Calu3 (cell line): ENCODE measurements at regions not wholly inside any gene's neighbourhood (a gene's known extent, or its start where the extent isn't known, plus 50 kb on each side); places are given as distances from the start of the nearest gene placed in this dataset.
"Not testable (repeated sequence)": the region's sequence is repeated elsewhere in the genome, so short reads cannot be mapped to it uniquely, and the experiment has no call there.

Experiments used
- BruUV-seq: library from RNA; stranded (reverse); fragments of 400-500 nt; replicated peaks from 2 replicates; lab custom pipeline; 2021; lab: Mats Ljungman, UMichigan
- CTCF ChIA-PET: fragments of 300-600 bp; sonication (Branson Sonifier 250); formaldehyde crosslinking; loops from one replicate; lab custom pipeline; 2022; ENCODE audit warnings: antibody characterized with exemption; lab: Charles Lee
- DNase-seq: peaks from one replicate; pipeline ENCODE4 v3.0.0; 2022
- H3K27ac Mint-ChIP-seq: one replicate; pipeline ENCODE4 v1.8.0; 2022; ENCODE audit warnings: mixed read lengths; ENCODE audit not compliant: unreplicated experiment
- H3K27me3 Mint-ChIP-seq: one replicate; pipeline ENCODE4 v1.8.0; 2022; ENCODE audit warnings: mixed read lengths; ENCODE audit not compliant: unreplicated experiment
- H3K36me3 Mint-ChIP-seq: one replicate; pipeline ENCODE4 v1.8.0; 2022; ENCODE audit warnings: mild to moderate bottlenecking, moderate library complexity, mixed read lengths; ENCODE audit not compliant: insufficient read depth, unreplicated experiment
- H3K4me1 Mint-ChIP-seq: one replicate; pipeline ENCODE4 v1.8.0; 2022; ENCODE audit warnings: mild to moderate bottlenecking, low read depth, mixed read lengths; ENCODE audit not compliant: unreplicated experiment
- H3K4me3 Mint-ChIP-seq: one replicate; pipeline ENCODE4 v1.8.0; 2022; ENCODE audit warnings: mild to moderate bottlenecking, low read depth, moderate library complexity, mixed read lengths; ENCODE audit not compliant: unreplicated experiment
- H3K9me3 Mint-ChIP-seq: one replicate; pipeline ENCODE4 v1.8.0; 2022; ENCODE audit warnings: low read depth, mixed read lengths; ENCODE audit not compliant: unreplicated experiment
- intact Hi-C: fragments of 100-400 bp; cut with micrococcal nuclease; formaldehyde crosslinking; loops from one replicate; pipeline ENCODE4 v1.10.0; 2022; ENCODE audit not compliant: unreplicated experiment
- TF ChIP-seq, protein P1 (sequence below): fragments of 200-600 bp; IDR thresholded peaks from one replicate; pipeline ENCODE4 v1.8.0; 2022; ENCODE audit warnings: antibody characterized with exemption; ENCODE audit not compliant: unreplicated experiment

DNA sequence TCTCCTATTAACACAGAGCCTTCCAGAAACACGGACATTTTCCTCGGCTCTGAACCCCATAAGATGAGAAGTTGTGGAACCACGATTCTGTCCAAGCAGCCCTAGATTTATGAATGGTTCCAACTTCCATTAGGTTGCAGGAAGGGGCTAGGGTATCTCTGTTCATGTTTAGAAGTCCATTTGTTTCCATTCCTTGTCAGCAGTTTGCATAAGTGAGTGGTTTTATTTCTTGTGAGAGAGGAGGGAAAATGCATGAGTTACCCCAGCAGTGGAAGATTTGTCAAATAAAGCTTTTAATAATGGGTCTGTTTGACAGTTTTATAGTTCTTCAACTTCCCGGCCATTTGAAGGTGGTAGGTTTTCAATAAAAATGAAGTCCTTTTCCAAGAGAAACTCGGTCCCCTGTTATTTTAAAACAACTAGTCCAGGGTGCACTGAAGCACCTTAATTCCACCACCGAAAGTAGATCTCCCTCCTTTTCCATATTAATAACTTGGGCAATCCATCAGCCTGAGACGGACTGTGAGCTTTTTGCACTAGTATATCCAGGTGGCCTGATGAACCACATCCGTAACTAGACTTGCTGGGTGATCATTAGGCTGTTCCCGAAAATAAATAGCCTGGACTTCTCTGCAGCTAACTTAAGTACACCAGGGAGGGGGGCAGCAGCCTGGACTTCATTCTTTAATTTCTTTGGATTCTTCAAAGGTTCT is 181.3 kb downstream of the TMEM114 start:
- Mint-ChIP-seq H3K9me3 (peaks cover 5% of the 10 kb centered on the region), H3K27me3 (peaks cover 19% of the 10 kb centered on the region)
- CTCF ChIA-PET, result no interaction called here

DNA sequence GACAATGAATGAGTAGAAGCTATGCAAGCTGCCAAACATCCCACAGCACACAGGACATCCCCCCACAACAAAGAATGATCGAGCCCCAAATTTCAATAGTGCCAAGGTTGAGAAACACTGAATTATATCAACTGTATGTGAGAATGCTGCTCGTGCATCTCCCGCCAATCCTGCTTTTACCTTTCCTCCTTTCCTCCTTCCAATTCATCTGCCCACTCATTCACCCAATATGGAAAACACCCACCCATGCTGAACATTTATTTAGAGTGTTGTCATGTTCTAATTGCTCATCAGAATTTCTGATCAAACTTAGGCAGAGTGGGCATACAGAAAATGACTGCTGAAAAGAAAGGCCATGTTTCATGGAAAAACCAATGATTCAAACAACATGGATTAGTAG is 183.0 kb downstream of the TMEM114 start:
- H3K36me3 Mint-ChIP-seq, result no peaks in the 10 kb centered on the region
- H3K27ac Mint-ChIP-seq, result no peak overlapping the region
- H3K4me1 Mint-ChIP-seq, result no peaks in the 10 kb centered on the region
- peaks cover 36% of the 10 kb centered on the region for H3K27me3 Mint-ChIP-seq
- intact Hi-C loops, result no loop called here
- peaks cover 5% of the 10 kb centered on the region for H3K9me3 Mint-ChIP-seq
- DNase-seq, result no peak
- no peak overlapping the region for H3K4me3 Mint-ChIP-seq
- CTCF ChIA-PET, result no interaction called here
- BruUV-seq, result no TSS peak
- TF ChIP-seq, protein P1, sequence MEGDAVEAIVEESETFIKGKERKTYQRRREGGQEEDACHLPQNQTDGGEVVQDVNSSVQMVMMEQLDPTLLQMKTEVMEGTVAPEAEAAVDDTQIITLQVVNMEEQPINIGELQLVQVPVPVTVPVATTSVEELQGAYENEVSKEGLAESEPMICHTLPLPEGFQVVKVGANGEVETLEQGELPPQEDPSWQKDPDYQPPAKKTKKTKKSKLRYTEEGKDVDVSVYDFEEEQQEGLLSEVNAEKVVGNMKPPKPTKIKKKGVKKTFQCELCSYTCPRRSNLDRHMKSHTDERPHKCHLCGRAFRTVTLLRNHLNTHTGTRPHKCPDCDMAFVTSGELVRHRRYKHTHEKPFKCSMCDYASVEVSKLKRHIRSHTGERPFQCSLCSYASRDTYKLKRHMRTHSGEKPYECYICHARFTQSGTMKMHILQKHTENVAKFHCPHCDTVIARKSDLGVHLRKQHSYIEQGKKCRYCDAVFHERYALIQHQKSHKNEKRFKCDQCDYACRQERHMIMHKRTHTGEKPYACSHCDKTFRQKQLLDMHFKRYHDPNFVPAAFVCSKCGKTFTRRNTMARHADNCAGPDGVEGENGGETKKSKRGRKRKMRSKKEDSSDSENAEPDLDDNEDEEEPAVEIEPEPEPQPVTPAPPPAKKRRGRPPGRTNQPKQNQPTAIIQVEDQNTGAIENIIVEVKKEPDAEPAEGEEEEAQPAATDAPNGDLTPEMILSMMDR, result no peak

More for the DNA sequence above, 181.3 kb downstream of the TMEM114 start:
- BruUV-seq, result no TSS peak
- Mint-ChIP-seq H3K4me1 (no peaks in the 10 kb centered on the region), H3K4me3 (no peak overlapping the region), H3K27ac (no peak overlapping the region), H3K36me3 (no peaks in the 10 kb centered on the region)
- intact Hi-C loops, result no loop called here
- DNase-seq, result no peak
- TF ChIP-seq, protein P1, result no peak

DNA sequence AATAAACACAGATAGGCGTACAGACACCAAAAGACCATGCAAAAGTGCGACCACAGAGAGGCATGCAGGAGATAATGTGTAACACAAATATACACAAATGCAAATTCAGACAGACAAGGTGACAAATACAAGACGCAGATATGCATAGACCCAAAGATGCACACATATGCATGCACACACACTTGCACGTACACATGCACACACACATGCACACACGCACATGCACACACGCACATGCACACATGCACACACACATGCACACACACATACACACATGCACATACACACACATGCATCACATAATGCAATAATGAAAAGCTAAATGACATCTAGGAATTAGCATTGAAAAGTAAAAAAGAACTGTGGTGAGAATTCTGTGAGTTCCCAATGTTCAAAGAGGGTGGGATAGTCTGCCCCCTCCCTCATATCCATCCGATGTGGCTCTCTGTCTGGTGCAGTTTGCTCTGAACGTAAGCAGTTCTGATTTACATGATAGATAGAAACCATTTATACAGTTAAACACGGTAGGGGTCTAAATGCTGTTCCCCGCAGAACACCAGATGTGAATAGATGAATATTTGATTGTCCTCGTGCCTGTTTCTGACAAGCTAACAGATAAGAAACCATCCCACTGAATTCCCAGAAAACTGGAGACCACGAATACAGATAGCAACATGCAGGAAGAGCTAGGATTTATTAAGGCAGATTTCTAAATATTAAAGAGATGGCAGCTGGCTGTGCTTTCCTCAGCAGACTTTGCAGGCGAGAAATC is 186.1 kb downstream of the TMEM114 start:
- intact Hi-C loops, result no loop called here
- Mint-ChIP-seq H3K36me3 (no peaks in the 10 kb centered on the region), H3K27ac (no peak overlapping the region), H3K4me1 (no peaks in the 10 kb centered on the region), H3K4me3 (no peak overlapping the region), H3K9me3 (no peaks in the 10 kb centered on the region), H3K27me3 (peaks cover 36% of the 10 kb centered on the region)
- DNase-seq, result no peak
- BruUV-seq, result no TSS peak
- CTCF ChIA-PET, result no interaction called here
- TF ChIP-seq, protein P1, result no peak

DNA sequence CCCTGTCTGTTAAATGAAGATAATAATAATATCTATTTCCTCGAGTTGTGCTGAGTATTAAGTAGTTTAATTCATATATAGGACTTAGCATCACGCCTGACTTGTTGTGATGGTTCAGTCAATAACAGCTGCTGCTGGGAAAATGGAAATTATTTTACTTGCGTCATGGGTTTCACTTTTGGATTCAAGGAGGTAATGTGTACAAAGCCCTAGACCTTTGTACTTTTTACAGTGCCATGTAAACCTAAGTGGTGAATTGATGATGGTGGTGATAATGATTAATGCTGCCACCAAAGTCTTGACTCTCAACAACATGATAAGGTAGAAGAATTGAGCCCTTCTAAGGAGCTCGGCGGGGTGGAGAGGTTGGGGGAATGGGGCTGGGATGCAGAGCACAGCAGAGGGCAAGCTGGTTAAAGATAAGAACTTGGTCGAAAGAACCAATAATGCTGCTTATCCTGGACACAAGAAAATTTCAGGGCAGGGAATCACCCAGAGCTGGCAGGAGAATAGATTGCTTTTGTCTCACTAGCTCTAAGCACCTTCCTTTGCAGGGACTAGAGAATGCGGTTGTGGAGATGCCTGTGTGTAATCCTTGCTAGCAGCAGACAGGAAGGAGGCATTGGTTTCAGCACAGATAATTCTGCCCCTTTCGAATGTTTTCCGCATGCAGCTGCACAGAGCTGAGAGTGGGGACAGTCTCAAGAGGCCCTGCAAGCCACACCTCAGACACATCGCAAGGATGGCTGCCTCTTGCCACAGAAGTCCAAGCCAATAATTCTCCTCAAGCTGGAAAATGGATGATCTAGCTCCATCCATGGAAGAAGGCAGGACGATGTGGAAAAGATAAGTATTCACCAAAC is 187.1 kb downstream of the TMEM114 start:
- no peaks in the 10 kb centered on the region for H3K4me1 Mint-ChIP-seq
- peaks cover 31% of the 10 kb centered on the region for H3K27me3 Mint-ChIP-seq
- no peaks in the 10 kb centered on the region for H3K36me3 Mint-ChIP-seq
- no peak for DNase-seq
- TF ChIP-seq, protein P1, result no peak
- no peaks in the 10 kb centered on the region for H3K9me3 Mint-ChIP-seq
- CTCF ChIA-PET, result no interaction called here
- H3K4me3 Mint-ChIP-seq, result no peak overlapping the region
- no TSS peak for BruUV-seq
- no peak overlapping the region for H3K27ac Mint-ChIP-seq
- intact Hi-C loops, result no loop called here

DNA sequence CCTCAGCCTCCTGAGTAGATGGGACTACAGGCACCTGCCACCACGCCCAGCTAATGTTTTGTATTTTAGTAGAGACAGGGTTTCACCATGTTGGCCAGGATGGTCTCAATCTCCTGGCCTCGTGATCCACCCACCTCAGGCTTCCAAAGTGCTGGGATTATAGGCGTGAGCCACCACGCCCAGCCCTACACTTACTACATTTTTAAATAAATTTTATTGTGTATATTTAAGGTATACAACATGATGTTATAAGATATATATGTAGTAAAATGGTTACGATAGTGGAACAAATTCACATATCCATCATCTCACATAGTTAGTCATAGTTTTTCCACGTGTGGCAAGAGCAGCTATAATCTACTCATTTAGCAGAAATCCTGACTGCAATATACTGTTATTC is 189.6 kb downstream of the TMEM114 start:
- H3K27me3 Mint-ChIP-seq, result peaks cover 31% of the 10 kb centered on the region
- CTCF ChIA-PET, H3K4me1 Mint-ChIP-seq, H3K27ac Mint-ChIP-seq, BruUV-seq, DNase-seq, H3K4me3 Mint-ChIP-seq, H3K9me3 Mint-ChIP-seq, intact Hi-C loops, H3K36me3 Mint-ChIP-seq: not testable (repeated sequence)
